AG08396 (cell line): ENCODE measurements at regions not wholly inside any gene's neighbourhood (a gene's known extent, or its start where the extent isn't known, plus 50 kb on each side); places are given as distances from the start of the nearest gene placed in this dataset.

Experiments used
- DNase-seq: peaks from one replicate; pipeline ENCODE4 v3.0.0; 2012; ENCODE audit warnings: low spot score, mixed read lengths

DNA sequence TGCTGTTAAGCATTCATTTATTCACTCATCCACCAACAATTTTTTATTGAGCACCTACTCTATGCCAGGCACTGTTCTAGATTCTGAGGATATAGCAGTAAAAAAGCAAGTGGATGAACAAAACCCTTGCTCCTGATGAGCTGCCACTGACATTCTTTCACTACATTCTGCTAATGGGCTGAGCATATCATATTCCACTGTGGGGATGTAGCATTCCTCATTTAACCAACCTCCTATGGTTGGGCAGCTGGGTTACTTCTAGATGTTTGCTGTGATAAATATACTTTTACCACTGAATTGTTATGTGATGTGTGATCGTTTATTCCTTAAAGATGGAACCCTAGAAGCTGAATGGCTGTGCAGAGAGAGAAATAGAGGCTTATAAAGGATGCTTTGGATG is 176.9 kb downstream of the MN1 start:
- no peak for DNase-seq

DNA sequence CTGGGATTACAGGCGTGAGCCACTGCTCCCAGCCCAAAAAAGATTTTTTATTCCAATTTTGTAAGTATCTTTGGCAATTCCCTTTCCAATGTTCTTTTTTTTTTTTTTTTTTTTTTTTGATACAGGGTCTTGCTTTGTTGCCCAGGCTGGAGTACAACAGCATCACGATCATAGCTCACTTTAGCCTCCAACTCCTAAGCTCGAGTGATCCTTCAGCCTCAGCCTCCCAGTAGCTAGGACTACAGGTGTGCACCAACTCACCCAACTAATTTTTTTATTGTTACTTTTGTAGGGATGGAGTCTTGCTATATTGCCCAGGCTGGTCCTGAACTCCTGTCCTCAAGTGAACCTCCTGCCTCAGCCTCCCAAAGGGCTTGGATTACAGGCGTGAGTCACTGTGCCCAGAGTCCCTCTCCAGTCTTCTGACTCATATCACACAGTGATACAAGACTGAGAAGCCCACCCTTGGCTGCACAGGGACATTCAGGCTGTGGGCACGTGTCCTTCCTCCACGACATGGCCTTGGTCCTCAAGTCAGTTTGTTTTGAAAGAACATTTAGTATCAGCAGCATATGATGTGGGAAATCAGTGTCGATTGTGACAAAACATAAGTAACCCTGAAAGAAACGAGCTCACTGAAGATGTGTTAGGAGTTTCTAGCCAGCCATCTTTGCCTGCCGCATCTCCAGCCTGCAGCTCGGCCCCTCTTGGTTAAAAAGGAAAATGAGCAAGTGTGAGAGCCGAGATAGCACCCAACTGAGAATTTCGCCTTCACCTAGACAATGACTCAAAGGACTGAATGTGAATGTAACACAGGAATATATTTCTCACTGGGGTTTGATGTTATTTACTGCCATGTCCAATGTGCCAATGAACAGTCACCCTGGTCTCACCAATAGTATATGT is 175.5 kb downstream of the MN1 start:
- DNase-seq, result no peak

DNA sequence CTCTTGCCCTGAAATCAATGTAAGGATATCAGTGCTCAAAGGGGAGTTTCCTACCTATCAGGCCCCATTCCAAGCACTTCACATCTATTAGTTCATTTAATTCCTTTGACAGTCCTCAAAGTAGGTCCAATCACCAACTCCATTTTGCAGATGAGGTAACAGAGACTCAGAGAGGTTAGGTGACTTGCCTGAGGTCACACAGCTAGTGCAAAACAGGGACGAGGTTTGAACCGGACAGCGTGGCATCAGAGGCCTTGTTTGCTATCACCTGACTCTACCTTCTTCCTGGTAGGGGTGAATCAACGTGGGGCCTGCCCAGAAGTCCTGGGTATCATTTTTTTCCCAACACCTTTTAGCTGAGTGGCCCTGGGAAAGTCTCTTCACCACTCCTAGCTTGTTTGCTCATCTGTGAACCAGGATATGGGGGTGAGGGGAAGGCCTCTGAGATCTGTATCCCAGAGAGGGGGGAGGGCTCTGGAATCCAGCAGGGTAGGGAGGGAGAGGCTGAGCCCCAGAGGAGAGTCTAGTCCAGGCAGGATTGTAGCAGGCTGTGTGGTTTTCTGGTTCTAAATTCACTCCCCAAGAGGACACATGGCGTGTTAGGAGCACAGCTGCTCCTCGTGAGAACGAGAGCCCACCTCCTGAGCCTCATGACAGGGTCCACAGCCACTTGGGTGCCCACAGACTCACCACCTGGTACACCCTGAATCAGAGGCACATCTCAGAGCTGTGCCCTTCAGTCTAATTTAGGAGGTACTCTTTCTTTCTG is 174.7 kb downstream of the MN1 start:
- DNase-seq, result no peak

DNA sequence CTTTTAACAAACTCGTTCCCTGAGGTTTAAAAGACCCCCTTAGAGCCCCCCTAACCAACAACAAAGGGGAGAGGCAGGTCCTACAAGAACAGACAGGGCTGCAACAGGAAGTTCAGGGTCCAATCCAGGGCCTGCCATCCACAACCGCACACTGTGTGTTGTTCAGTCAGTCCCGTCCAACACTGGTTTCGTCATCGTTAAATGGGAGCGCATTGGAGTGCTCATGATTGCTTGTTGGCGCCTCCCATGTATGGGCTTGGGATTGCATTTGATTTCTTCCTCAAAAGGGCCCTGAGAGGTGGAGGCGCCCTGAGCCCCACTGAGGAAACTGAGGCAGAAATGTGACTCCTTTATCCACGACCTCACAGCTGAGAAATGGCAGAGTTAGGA is 174.1 kb downstream of the MN1 start:
- no peak for DNase-seq

DNA sequence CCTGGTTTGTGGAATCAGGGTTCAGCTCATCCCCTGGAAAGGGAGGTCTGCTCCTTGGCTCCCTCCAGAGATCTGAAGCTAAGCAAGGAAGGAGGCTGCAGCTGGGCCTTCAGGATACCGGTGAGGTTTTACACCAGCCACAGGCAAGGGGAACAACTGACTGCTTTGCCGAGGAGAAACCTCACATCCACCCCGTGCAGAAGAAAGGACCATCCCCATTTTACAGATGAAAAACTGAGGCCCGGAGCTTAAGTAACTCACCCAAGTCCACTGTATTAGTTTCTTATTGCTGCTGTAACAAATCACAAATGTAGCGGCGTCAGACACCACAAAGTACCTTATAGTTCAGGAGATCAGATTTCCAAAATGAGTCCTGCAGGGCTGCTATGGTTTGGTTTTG is 173.7 kb downstream of the MN1 start:
- DNase-seq, result no peak

DNA sequence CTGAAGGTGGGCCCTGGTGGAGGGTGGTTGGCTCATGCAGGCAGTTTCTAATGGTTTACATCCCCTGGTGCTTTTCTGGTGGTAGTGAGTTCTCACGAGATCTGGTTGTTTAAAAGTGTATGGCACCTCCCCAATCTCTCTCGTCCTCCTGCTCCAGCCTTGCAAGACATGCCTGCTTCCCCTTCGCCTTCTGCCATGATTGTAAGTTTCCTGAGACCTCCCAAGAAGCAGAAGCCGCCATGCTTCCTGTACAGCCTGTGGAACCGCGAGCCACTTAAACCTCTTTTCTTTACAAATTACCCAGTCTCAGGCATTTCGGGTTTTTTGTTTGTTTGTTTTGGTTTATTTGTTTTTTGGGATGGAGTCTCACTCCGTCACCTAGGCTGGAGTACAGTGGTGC is 173.2 kb downstream of the MN1 start:
- DNase-seq, result no peak

DNA sequence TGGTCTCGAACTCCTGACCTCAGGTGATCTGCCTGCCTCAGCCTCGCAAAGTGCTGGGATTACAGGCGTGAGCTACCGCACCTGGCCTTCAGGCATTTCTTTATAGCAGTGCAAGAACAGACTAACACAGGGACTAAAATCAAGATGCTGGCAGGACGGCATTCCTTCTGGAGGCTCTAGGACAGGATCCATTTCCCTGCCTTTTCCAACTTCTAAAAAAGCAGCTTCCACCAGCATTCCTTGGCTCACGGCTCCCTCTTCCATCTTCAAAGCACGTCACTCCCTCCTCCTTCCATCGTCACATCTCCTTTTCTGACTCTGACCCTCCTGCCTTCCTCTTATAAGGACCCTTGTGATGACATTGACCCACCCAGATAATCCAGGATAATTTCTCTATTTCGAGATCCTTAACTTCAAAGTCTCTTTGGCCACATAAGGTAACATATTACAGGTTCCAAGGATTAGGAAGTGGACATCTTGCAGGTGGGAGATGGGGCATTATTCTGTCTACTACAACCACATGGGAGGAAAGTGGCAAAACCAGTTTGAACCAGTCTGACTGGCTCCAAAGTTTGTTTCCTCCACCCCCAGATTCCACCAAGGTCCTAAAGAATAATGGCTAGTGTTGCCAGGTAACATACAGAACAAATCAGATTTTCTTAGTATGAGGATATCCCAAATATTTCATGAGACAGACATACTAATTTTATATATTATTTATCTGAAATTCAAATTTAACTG is 172.5 kb downstream of the MN1 start:
- no peak for DNase-seq

DNA sequence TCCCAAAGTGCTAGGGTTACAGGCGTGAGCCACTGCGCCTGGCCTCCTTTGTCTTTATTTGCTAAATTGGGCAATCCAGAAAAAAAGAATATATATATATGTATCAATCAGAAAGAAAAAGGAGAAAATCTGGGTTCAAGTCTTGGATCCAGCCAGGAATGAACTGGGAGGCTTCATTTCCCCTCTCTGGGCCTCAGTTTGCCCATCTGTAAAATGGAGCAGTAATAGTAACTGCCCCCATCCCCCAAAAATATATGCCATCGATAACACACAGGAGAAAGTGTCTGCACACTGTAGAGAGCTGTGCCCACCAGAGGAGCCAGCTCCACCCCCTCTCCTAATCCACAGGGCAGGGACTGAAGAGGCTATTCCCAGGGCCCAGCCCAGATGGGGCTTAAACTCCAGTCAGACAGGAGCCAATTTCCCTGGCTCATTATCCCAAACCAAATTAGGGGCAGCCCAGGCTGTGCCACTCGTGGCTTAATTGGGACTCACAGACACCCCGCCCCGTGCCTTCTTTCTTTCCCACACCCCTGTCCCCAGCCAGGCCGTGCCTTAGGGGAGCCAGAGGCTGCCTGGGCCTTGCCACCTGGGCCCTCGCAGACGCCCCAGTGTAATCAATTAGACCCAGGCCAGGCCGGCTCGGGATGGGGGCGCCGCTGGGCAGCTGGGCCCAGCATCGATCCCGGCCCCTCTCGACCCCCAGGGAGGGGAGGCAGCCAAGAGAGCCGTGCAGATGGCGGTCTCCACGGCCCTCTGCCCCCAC is 171.5 kb downstream of the MN1 start:
- no peak for DNase-seq

DNA sequence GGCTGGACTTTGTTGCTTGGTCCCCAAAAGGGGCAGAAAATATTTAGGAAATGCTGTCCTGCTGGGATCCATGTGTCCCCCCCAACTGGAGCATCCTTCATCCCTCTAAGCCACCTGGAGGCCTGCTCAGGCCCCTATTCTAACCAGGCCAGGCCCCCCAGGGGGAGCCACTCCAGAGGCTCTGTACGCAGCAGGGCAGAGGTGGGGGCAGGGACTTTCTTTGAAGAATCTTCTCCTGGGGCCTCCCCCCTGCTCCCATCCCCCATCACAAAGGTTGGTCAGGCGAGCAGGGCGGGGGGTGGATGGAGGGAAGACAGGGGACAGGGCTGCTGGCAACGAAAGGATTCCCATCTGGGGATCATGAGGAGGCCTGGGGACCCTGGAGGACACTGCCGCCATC is 170.8 kb downstream of the MN1 start:
- no peak for DNase-seq

DNA sequence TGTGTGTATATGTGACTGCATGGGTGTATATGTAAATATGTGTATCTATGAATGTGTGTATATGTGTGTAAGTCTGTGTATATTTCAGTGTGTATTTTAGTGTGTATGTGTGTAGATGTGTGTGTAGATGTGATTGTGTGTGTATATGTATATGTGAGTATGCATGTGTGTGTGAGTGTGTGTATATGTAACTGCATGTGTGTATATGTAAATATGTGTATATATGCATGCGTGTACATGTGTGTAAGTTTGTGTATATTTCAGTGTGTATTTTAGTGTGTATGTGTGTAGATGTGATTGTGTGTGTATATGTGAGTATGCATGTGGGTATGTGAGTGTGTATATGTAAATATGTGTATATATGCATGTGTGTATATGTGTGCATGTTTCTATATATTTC is 169.9 kb downstream of the MN1 start:
- no peak for DNase-seq

DNA sequence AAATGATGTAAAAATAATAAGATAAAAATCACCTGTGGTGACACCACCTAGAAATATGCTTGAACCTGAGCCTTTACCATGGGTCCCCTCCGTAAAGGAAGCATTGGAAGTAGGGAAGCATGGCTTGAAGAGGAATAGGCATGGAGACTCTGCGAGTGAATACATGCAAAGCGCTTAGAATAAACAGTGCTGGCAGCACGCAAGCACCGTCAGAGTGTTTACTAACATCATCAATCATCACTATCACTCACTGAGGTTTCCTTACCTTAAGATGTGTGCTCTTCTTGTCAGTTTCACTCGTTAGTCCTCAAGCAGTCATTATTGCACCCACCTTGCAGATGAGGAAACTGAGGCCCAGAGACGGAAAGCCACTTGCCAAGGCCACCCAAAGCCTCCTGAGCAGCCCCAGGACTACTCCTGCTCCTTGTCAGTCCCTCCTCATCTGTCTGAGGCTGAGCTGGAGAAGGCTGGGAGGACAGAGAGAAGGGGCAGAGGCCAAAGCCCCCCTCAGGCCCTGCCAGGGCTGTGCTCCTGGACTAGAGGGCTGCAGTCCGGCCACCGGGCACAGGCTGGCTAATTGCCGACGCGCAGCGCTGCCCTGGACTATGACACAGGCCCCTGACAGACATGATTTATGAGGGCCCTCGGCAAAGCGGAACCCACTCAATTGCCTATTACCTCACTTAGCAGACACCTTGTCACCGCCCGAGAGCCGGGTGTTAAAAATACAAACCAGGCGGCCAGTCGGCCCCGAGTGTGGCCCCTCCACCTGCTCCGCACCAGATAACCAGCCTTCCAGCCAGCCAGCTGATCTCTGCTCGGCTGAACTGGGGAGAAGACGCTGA is 168.9 kb downstream of the MN1 start:
- no peak for DNase-seq

DNA sequence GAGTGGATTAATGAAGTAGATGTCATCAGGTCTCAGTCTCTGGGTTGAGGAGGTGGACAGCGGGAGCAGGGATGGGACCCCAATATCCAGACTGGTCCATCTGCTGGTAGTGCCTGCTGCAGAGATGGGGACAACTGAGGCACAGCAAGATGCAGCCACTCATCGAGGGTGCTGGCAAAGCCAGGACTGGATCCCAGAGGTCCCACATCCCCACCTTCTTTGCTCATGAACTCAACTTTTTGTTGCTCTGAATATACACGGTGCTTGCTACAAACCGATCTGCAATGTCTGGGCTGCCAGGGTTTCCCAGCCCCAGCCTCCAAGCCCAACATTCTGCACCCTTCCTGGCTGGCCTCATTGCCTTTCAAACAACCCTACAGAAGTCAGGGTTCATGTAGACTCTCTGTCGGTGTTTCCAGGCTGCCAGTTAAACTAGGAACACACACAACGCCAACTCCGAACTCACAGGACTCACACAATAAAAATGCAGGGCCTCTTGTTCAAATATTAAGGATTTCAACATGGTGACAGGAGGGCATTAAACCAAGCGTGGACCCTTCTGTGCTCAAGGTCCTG is 168.2 kb downstream of the MN1 start:
- DNase-seq, result no peak

DNA sequence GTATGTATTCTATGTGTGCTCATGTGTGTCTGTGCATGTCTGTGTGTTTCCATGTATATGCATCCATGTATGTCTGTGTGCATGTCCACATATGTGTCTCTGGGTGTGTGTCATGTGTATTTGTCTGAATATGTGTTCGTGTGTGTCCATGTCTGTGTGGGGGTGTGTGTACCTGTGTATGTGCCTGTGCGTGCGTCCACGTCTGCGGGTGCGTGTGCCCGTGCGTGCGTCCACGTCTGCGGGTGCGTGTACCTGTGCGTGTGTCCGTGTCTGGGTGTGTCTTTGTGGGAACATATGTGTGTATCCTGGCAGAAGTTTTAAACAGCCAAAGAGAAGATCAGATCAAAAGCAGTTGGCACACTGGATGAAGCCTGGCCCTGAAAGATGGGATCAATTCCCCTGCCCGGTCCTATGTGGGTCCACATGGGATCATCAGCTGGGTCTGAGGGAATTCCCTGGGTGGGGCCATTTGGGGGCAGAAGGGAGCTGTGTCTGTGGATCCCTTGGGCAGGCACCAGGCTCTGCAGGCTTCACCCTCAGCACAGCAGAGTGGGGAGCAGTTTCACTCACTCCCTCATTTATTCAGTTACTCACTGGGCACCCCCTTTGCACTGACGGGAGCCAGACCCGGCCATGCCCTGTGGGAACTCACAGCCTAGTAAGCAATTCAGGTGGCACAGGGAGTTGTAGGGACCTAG is 167.4 kb downstream of the MN1 start:
- DNase-seq, result no peak

DNA sequence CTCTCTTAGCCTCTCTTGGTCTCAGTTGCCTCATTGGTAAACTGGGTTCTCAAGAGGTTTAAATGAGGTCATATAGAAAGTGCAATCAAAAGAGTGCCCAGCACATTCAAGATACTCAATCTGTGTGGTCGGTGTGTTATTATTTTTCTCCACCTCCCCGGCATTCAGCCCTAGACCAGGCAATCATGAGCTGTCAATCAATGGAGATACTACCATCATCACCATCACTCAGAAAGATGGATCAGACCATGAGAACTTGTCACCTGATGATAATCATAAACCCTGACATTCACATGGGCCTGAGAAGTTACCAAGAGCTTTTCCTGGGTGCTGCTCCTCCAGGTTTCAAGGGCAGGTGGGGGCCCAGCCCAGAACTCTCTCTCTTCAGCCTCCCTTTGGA is 166.1 kb downstream of the MN1 start:
- no peak for DNase-seq

DNA sequence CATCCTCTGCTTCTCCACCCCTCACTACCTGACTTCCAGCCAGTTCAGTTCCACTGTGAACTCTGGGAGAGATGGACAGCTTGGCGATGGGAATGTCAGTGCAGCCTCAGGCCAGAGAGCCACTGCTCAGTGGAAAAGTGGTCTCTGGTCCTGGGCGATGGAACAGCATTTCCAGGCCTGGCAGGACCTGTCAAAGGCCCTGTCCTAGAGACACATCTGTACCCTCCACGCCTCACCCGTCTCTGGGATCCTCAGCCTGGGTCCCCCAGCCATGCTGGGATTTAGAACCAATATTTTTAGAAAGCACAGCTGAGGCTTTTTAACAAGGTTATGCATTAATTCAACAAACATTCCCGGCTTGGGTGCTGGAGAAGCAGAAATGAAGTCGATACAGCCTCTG is 165.7 kb downstream of the MN1 start:
- DNase-seq, result no peak

DNA sequence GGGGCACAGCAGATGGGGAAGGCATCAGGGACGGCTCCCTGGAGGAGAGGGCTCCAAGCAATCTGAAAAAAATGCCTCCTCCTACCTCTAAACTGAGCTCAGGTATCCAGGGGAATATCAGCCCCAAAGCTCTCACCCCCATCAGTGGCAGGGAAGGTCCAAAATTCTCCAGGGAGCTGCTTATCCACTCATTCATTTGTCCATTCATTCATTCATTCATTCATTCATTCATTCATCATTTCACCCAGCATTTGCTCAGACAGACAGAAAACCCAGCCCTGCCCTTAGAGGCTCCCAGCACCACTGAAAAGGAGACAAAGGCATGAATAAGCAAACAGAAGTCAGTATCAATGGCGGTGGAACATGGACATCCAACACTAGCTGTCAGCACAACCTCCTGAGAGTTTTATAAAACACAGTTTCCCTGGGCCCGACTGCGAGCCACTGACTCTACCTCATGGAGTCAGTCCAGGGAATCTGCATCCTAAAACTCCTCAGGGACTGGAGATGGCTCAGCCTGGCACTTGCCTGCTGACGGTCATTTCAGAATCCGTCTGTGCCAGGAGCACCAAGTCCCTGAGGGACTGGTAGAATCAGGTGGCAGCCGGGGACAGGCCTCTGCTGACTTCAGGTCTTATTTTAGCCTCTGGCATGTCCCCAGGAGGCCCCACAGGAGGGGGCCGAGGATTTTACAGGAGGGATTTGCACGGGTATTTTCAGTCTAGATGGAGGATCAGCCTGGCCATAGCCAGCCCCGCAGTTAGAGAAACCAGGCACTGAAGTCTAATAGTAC is 164.6 kb downstream of the MN1 start:
- DNase-seq, result no peak

DNA sequence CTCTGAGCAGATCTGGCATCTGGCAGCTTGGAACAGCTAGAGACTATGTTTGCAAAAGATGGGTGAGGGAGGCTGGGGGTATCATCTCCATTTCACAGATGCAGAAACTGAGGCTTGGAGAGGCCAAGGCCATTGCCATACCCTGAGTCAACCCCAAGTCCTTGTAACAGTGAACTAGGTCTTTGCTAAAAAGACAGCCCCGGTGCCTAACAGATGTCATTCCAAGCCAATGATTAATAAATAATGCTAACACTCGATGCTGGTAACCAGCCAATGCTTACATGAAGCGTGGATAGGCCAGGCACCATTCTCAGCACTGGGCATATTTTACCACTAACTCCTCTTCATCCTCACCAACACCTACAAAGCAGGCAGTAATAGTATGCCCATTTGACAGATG is 164.0 kb downstream of the MN1 start:
- peak; percentile 72 for DNase-seq

DNA sequence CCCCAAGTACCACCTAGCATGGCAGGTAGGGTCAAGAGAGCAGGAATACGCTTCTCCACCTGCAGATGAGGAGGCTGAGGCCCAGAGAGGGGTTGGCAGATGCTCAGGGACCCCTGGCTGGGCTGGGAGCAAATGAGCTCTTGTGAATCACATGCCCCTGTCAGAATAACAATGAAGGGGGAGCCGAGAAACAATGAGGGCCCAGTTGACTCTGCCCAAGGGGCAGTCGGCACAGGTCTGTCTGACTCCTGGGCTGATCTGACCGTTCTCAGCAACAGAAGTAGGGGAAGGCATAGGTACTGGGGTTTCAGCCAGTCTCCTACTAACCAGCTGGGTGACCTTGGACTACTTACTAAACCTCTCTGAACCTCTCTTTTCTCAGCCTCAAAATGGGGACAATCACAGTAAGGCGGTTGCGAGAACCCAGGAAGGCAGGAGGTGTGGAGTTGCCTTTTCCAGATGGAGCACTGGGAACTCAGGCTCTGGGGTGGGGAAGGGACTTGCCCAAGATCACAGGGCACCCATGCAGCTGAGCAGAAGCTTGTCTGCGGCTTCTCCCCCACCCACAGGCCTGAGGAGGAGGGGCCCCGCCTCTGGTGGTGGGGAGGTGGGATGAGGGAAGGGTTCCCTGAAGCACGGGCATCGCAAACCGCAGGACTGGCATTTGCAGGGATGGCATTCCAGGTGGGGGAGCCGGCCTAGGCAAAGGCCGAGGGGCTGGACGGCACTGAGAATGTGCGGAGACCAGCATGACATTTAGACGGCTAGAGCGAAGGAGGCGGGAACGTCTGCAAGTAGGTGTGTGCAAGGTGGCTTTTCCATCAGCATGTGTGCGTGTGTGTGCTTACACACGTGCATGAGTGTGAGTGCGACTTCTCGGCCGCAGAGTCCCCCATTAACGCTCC is 163.0 kb downstream of the MN1 start:
- DNase-seq, result no peak
